ENCODE measurements at regions not wholly inside any gene's neighbourhood (a gene's known extent, or its start where the extent isn't known, plus 50 kb on each side); places are given as distances from the start of the nearest gene placed in this dataset.

DNA sequence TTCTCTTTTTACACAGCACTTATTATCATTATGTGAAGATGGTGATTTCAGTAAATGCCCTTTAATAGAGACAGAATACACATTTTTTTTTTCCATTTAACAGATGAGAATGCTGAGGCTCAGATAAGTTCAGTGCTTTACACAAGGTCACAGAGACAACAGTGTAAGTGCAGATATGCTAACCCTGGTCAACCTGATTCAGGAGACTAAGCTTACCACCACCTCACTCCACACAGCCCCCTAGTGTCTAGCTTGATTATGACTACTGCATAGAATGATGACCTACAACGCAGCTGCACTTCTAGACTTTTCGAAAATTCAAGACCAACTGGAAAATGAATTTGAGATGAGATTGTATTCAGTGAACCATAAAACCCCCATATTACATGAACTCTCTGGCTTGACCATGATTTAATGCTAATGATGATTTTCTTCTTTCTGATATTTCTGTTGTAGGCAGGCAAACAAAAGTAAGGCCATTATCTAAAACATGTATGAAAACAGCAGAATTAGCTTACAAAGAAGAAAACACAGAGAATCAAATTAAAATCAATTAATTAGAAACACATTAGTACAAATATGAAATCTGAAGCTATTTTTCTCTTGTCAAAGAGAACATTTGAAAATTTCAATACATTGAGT is 212.1 kb upstream of the PHACTR1 start:
- in situ Hi-C loops (cut with HindIII; ENCODE audit: low sequenced_read_pairs) = no loop called here

DNA sequence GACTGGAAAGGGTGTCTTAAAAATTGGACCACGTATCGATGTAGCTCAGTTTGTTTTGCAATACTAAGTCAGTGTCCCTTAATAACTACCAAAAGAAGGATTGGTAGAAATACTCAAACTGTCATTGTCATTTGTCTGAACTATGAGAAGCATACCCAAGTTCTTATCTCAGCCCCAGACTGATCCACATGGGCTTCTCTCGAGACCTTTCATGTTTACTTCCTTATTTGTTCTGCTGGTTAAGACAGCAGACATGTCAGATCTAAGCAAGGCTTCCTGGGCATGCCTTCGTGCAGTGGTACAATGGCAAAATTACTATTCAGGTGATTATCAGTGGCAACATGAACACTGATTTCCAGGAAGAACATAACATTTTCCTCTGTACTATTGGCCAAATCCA is 211.1 kb upstream of the PHACTR1 start:
- in situ Hi-C loops (cut with HindIII; ENCODE audit: low sequenced_read_pairs) = no loop called here

DNA sequence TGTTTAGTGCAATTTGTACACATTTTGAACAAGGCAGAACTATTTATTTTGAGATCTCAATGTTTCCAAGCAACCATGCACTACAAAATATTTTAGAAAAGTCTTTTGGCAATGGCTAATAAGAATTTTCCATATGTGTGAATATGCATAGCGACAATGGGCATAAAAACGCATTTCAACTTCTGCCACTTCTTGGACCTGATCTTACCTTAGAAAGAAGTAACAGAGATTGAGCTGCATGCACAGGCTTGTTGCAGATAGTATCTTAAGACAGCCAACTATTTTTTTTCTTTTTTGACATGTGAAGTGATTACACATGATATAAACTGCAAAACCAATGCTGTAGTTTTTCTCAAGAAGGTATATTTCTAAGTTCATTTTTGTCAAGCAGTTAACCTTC is 210.4 kb upstream of the PHACTR1 start:
- in situ Hi-C loops (cut with HindIII; ENCODE audit: low sequenced_read_pairs) = no loop called here

DNA sequence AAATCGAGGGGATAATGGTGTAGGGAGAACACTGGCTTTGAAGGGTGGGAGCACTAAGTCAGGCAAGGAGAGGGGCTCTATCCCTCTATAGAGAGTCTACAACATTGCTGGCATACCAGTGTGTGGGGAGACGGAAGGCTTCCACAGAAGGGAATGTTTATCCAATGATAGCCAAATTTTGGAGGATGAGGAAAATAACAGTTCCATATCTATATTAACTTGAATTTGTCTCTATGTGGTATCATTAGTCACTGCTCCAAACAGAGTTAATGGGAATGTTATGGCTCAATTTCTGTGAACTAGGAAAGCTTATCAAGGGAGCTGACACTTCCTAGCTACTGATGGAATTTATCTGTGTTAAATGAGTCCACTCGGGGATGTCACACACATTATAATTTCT is 208.9 kb upstream of the PHACTR1 start:
- in situ Hi-C loops (cut with HindIII; ENCODE audit: low sequenced_read_pairs) = no loop called here

DNA sequence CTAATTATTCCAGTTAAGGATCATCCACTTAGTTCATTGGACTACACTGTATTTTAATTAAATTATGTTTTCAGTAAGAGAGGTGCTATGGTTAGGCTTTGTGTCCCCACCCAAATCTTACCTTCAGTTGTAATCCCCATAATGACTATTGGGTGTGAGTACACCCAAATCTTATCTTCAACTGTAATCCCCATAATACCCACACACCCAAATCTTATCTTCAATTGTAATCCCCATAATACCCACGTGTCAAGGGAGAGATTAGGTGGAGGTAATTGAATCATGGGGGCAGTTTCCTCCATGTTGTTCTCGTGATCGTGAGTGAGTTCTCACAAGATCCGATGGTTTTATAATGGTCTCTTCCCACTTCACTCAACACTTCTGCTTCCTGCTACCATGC is 208.0 kb upstream of the PHACTR1 start:
- in situ Hi-C loops (cut with HindIII; ENCODE audit: low sequenced_read_pairs) = no loop called here

DNA sequence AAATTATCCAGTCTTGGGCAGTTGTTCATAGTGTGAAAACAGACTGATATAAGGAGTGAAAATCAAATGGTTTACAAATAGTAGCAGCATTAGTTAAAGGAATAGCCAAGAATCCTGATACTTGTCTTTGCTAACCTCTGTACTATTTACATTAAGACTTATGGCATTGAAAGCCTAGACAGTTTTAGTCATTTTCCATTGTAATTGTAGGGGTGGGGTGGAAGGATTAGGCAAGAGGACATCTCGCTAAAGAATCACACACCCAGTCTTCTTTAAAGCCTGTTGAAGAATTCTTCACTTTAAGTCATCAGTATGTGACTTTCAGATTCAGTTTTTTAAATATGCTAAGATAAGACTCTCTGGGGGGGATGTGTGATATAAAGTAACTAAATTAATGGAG is 207.5 kb upstream of the PHACTR1 start:
- in situ Hi-C loops (cut with HindIII; ENCODE audit: low sequenced_read_pairs) = no loop called here

DNA sequence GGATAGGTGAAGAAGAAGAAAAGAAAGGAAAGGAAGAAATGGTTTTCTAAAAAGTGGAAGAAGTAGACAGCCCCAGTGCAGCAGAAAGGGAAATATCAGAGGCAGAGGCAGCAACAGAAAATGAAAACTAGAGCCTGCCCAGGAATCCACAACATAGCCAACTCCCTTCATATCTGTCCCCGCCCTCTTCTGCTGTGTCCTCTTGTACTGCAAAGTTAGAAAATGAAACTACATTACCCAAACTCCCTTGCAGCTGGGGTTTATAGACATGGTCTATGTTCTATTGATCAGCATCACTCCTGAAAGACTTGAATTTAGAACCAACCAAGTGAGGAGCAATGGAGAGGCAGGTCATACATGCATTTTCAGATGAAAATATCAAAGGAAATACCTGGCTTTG is 200.5 kb upstream of the PHACTR1 start:
- in situ Hi-C loops (cut with HindIII; ENCODE audit: low sequenced_read_pairs) = no loop called here

DNA sequence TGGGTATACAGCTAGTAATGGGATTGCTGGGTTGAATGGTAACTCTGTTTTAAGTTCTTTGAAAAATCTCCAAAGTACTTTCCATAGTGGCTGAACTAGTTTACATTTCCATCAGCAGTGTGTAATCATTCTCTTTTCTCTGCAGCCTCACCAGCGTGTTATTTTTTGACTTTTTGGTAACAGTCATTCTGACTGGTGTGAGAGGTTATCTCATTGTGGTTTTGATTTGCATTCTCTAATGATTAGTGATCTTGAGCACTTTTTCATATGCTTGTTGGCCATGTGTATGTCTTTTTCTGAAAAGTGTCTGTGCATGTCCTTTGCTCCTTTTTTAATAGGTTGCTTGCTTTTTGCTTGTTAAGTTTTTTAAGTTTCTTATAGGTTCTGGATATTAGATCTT is 194.2 kb upstream of the PHACTR1 start:
- in situ Hi-C loops (cut with HindIII; ENCODE audit: low sequenced_read_pairs) = no loop called here

DNA sequence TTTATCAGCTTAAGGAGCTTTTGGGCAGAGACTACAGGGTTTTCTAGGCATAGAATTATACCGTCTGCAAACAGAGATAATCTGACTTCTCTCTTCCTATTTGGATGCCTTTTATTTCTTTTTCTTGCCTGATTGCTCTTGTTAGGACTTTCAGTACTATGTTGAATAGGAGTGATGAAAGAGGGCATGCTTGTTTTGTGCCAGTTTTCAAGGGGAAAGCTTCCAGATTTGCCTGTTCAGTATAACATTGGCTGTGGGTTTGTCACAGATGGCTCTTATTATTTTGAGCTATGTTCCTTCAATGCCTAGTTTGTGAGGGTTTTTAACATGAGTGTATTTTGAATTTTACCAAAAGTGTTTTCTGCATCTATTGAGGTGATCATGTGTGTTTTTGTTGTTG is 192.8 kb upstream of the PHACTR1 start:
- in situ Hi-C loops (cut with HindIII; ENCODE audit: low sequenced_read_pairs) = no loop called here

DNA sequence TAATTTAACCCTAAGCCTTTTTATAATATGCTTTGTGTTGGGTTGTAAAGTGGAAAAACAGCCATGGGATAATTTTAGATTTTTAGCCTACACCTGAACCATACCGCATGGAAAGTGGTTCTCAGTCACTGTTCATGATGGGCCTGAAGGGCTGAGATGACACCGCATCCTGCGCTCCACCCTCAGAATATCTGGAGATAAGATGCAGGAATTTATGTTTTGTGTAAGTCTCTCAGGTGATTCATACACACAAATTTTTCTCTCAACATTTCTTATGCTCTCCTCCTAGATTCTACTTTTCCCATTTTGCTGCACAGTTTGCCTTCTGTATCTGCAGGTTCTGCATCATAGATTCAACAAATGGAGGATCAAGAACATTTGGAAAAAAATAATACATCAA is 191.3 kb upstream of the PHACTR1 start:
- in situ Hi-C loops (cut with HindIII; ENCODE audit: low sequenced_read_pairs) = no loop called here

DNA sequence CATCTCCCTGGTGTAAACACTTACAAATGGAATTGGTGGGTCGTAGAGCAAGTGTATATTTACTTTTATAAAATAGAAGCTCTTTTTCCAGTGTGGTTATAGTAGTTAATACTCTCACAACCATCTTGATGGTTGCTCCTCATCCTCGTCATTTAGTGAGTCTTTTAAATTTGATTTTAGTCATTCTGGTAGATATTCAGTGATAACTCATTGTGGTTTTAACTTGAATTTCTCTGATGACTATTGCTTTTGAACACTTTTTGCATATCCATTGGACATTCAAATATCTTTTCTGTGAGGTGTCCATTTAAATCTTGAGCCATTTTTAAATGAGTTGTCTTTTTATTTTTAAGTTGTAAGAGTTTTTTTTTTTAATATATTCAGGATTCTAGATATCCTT is 189.2 kb upstream of the PHACTR1 start:
- in situ Hi-C loops (cut with HindIII; ENCODE audit: low sequenced_read_pairs) = no loop called here

DNA sequence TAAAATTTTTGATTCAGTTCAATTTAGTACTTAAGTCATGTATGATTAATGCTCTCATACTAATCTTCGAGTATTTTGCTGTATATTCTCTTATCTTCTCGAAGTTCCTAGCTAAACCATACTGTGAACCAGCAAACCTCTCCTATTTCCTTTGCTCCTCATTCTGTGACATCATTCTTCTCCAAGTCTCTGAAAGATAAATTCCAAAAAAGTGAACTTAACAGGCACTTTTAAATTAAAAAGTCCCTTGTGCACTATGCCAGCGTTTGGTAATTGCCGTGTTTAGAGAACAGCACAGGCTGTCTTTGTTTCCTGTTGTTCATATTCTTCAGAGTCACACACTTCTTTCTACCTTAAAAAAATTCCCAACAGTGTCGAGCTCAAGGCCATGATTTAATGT is 188.4 kb upstream of the PHACTR1 start:
- in situ Hi-C loops (cut with HindIII; ENCODE audit: low sequenced_read_pairs) = no loop called here

DNA sequence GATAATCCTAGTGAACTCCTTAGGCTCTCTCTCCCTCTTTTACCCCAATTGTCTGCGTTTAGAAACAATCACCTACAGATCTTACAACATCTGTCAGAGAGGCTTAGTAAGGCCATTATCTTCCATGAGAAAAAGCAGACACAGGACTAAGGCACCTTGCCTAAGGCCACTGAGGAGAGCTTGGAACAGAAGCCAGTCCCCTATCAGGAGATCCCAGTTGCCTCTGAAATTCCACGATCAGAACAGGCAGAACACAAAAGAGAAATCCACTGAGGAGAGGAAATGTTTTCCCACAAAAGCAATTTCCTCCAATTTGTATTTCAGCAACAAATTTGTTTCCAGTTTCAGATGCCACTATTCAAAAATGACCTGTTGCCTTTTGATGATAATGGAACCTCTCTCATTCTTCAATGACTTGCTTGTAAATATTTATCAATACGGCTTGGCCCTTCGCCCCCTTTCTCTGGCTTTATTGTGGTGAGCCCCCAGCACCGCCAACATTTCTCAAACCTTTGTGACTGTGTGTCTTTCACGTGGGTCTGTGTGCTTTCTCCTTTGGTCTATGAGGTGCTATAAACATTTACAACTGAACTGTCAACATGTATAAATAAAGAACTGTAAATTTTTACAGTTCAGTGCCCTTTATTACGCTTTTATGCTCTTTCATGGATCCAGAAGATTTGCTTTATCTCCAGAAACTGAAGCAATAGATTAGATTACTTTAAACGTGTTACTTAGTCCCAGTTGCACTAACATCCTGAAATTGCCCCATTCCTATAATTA is 187.8 kb upstream of the PHACTR1 start:
- in situ Hi-C loops (cut with HindIII; ENCODE audit: low sequenced_read_pairs) = no loop called here

DNA sequence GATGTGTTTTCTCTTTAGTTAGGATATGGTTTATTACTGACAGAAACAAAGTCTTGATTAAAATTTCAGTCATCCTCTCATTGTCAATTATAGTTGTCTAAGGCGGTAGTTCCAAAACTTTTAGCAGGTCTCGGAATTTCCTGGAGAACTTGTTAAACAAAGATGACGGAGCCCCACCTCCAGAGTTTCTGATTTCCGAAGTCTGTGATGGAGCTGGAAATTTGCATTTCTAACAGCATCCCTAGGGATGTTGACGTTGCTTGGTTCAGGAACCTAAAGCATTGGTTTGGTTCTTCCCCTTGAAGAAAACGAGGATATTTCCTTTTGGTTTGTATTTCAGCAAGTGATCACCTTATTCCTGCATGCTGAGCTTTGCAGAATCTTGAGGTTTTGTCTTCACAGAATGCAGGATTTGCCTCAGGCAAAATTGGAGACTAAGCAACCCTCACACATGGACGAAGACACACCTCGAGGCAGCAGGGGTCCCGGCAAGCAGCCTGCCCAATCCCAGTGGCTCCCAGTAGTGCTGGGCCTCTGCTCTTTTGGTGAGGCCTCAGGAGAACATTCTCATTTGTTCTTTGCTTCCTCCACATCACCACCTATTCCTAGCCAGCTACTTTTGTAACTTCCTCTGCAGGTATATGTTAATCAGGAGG is 187.1 kb upstream of the PHACTR1 start:
- in situ Hi-C loops (cut with HindIII; ENCODE audit: low sequenced_read_pairs) = no loop called here

DNA sequence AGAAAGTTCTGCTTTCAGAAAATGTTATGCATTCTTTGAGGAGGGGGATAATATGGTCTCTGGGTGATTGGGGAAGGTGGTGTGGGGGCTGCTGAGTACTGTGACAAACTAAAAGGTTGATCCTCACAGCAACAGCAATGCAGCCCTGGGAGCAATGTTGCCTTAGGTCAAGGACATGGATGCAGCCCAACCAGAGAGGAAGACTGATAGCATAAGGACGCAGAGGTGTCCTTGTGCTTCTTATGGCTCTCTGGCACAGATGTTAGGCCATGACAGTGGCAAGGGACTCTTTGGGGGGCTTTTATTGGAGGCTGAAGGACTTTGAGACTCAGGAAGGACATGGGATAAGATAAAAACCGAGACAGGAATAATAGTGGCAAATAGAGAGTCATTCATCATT is 186.2 kb upstream of the PHACTR1 start:
- in situ Hi-C loops (cut with HindIII; ENCODE audit: low sequenced_read_pairs) = no loop called here

DNA sequence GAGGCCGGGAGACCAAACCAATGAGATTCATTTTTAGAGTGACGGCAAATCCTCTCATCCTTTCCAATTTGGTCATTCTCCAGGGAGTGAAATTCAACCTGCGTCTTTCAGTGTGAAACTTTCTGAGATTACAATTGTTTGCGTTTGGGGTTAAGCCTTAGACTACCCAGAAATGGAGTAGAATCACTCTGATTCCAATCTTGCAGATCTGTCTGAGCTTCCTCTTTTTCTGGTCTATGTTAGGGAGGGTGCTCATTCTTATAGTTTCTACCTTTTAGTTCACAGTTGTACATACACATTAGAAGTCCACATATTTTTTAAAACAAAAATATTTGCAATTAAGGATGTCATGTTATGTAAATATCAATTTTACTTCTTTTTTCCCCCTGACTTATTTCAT is 183.0 kb upstream of the PHACTR1 start:
- in situ Hi-C loops (cut with HindIII; ENCODE audit: low sequenced_read_pairs) = no loop called here

DNA sequence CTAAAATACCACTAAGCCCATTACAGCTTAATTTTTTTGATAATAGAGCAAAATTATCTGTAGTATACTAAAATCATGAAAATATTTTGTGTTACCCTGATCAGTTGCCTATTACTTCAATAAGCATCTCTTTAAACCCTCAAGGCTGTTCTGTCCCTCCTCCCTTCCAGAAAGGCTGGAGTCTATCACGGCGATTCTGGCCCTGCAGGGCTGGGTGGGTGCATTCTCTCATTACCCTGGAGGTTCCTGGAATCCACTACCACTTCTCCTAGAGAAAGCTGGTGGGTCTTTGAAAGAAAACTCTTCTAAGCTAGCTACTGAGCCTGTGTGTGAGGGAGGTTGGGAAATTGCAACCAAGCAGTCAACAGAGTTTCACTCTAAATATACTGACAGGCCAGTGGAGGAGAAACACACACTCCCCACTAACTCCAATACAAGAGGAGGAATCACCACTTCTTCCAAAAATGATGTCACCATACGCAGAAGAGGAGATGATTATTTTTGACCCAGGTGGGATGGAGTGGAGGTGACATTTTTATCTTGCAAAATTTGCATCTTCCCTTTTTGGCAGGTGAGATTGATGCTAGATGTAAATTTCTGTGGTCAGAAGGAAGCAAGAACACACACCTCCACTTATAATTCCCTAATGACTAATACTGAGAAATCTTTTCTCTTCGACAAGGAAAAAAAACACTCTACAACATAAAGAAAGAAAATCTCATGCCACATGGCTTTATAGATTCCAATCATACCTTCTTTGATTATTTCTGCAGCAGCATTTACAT is 182.3 kb upstream of the PHACTR1 start:
- in situ Hi-C loops (cut with HindIII; ENCODE audit: low sequenced_read_pairs) = no loop called here

DNA sequence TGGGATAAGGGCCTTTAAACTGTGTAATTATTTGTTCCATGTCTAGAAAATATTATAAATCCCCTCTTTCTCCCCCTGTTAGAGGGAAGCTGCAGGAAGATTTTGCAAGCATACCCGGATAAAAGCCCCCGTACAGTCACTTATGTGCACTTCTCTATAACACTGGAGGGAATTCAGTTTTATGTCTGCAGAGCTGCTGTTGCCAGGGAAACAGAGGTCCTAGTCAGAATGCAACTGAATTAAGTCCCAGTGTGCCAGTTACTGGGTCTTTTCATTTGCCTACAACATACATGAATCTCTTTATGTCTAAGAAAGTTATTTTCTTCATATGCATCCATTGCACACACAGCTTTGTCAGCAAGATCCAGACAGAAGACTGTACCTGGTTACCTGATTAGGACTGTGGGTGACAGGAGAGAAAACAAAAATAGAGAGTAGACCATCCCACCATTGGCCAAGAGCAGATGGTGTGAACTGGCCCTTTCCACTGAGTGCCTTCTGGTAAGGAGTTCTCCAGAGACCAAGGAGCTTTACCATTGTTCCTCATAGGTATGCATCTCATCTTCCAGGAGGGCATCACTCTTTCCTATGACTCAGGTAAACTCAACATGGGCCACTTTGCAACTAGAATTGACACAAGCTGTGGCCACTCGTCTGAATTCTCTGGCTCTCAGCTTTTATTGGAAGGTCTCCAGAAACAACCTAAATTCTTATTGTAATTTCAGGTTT is 180.8 kb upstream of the PHACTR1 start:
- in situ Hi-C loops (cut with HindIII; ENCODE audit: low sequenced_read_pairs) = no loop called here

DNA sequence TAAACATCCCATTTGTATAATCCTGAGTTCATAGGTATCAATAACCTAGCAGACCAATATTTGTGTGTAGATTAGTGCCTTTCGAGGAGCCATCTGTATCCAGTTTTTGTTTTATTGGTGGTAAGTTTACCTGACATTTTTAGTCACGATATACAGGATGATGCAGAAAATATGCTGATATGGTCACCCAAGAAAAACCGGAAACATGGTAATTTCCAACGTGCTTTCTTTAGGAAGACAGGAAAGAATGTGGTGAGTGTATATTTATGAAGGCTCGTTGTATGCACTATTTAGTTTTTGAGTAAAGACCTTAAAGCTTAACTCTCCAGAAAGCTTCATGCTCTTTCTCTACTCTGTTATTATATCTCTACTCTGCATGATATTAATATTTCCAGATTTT is 180.2 kb upstream of the PHACTR1 start:
- in situ Hi-C loops (cut with HindIII; ENCODE audit: low sequenced_read_pairs) = no loop called here

DNA sequence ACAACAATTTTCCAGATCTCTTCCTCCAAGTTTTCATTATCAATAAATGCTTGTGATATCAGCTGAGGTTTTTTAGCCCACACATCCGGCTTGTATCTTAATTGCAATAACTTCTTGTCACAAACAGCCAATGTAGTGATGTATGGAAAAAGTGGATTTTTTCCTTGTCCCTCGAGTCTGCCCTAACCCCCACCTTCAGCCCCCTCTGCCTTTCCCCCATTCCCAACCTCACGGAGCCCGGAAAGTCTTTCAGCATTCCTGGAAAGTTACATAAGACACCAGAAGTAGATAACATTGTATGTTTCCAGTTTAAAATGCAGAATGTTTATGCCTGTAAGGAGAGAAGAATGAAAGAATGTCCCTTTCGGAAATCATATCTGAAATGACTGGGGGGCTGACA is 179.2 kb upstream of the PHACTR1 start:
- in situ Hi-C loops (cut with HindIII; ENCODE audit: low sequenced_read_pairs) = no loop called here

DNA sequence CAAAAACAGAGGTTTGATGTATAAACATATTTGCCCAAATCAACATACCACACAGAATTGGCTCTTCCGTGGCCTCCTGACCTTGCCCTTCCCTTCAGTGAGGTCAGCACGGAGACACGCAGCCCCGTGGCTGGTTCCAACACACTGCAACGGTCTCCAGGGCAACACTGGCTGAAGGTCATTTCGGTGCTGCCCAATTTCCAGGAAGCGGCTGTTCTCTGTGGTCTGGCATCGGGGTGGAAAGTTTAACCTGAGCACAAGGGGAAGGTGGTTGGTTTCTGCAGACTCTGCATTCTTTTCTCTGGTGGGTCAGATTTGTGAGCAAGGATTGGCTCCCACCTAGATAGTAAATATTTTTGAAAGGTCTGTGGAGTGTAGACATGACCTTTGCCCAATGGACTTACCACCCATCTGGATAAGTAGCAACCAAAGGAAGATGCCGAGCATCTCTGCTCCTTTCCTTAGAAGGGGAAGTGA is 177.6 kb upstream of the PHACTR1 start:
- in situ Hi-C loops (cut with HindIII; ENCODE audit: low sequenced_read_pairs) = no loop called here

All from DLD1 (cell line).